ENCODE measurements at regions not wholly inside any gene's neighbourhood (a gene's known extent, or its start where the extent isn't known, plus 50 kb on each side); places are given as distances from the start of the nearest gene placed in this dataset.

- no peak for TF ChIP-seq POLR2AphosphoS5 (IDR thresholded peaks at IDR 0.05)
- TF ChIP-seq POLR2A (IDR thresholded peaks at IDR 0.05) = no peak
- TF ChIP-seq CTCF (IDR thresholded peaks at IDR 0.05) = no peak
Observed at GRCh38 chr2:44826601-44827000, 114.9 kb upstream of the SIX3 start.
